Stomach (tissue), 4 donors: ENCODE measurements at regions not wholly inside any gene's neighbourhood (a gene's known extent, or its start where the extent isn't known, plus 50 kb on each side); places are given as distances from the start of the nearest gene placed in this dataset.

Source experiments
- EP300 ChIP-seq: sonication (generic); formaldehyde crosslinking; IDR thresholded peaks from one replicate; pipeline ENCODE4 v1.6.1; 2017; ENCODE audit warnings: antibody characterized with exemption
- POLR2A ChIP-seq, 4 donors: fragments of 450-650 bp; IDR thresholded peaks; one replicate each; pipeline ENCODE4 v1.6.1; 2016; ENCODE audit warnings: antibody characterized with exemption in 4 of 4, control low read depth in 2 of 4, mild to moderate bottlenecking in 1 of 4, moderate library complexity in 1 of 4
- POLR2AphosphoS5 ChIP-seq, 3 donors: sonication (generic); formaldehyde crosslinking; IDR thresholded peaks; one replicate each; pipeline ENCODE4 v1.6.1; 2016; ENCODE audit warnings: antibody characterized with exemption in 3 of 3
- TF ChIP-seq, protein P1 (sequence below), 7 experiments: fragments of 450-650 bp in 4 of 7; fragments of 200-600 bp in 3 of 7; sonication (generic) in 3 of 7; IDR thresholded peaks; one replicate each; pipeline ENCODE4 v1.5.1; 2016 to 2019; ENCODE audit warnings: antibody characterized with exemption in 7 of 7, control low read depth in 2 of 7, mild to moderate bottlenecking in 1 of 7

DNA sequence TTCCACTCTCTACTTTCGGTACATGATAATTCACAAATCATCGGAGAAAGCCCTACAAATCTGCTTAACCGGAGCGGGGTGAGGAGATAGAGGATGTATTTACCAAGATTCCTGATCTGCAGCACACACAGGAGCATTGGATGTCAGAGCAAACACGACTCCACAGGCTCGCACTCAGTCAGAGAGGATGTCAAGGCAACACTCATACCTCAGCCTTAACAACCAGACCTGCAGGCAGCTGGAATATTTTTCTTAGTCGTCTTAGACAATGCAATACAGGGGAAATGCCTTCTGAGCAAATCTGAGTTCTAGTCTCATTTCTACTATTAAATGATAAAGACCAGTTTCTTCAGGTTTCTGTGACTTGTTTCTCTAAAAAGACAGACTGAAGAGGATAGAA is 159.3 kb upstream of the CPNE8 start:
- TF ChIP-seq, protein P1, sequence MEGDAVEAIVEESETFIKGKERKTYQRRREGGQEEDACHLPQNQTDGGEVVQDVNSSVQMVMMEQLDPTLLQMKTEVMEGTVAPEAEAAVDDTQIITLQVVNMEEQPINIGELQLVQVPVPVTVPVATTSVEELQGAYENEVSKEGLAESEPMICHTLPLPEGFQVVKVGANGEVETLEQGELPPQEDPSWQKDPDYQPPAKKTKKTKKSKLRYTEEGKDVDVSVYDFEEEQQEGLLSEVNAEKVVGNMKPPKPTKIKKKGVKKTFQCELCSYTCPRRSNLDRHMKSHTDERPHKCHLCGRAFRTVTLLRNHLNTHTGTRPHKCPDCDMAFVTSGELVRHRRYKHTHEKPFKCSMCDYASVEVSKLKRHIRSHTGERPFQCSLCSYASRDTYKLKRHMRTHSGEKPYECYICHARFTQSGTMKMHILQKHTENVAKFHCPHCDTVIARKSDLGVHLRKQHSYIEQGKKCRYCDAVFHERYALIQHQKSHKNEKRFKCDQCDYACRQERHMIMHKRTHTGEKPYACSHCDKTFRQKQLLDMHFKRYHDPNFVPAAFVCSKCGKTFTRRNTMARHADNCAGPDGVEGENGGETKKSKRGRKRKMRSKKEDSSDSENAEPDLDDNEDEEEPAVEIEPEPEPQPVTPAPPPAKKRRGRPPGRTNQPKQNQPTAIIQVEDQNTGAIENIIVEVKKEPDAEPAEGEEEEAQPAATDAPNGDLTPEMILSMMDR (IDR thresholded peaks at IDR 0.05), result no peak
- no peak for TF ChIP-seq POLR2A (IDR thresholded peaks at IDR 0.05)
- TF ChIP-seq EP300, result no peak
- TF ChIP-seq POLR2AphosphoS5 (IDR thresholded peaks at IDR 0.05), result no peak
